Psoas muscle (tissue), 7 donors: ENCODE measurements at regions not wholly inside any gene's neighbourhood (a gene's known extent, or its start where the extent isn't known, plus 50 kb on each side); places are given as distances from the start of the nearest gene placed in this dataset.

Source experiments
- ATAC-seq, 4 donors: fragments of 200-7000 bp; cut with Tn5 transposase; one replicate each; pipeline ENCODE4 v1.9.1; 2020; ENCODE audit warnings: moderate library complexity in 3 of 4, mild to moderate bottlenecking in 2 of 4
- DNase-seq, 2 donors: peaks; one replicate each; pipeline ENCODE4 v3.0.0-alpha.2; 2020
- H3K27ac ChIP-seq: fragments of 200-600 bp; one replicate; pipeline ENCODE4 v1.8.0; 2022
- H3K27me3 ChIP-seq, 3 donors: fragments of 200-600 bp in 1 of 3; one replicate each; pipeline versions ENCODE4 v1.6.1 to v1.8.0; 2013 to 2022; ENCODE audit warnings: low read length in 2 of 3, mild to moderate bottlenecking in 2 of 3, moderate library complexity in 1 of 3; ENCODE audit not compliant: insufficient read depth in 3 of 3
- H3K36me3 ChIP-seq, 2 donors: fragments of 200-600 bp in 1 of 2; one replicate each; pipeline versions ENCODE4 v1.6.1 to v1.8.0; 2013 to 2022; ENCODE audit warnings: low read depth in 1 of 2, mild to moderate bottlenecking in 1 of 2, moderate library complexity in 1 of 2; ENCODE audit not compliant: insufficient read depth in 1 of 2
- H3K4me1 ChIP-seq: fragments of 200-600 bp; one replicate; pipeline ENCODE4 v1.8.0; 2022
- H3K4me3 ChIP-seq: fragments of 200-600 bp; one replicate; pipeline ENCODE4 v1.8.0; 2022; ENCODE audit warnings: mild to moderate bottlenecking
- H3K9me3 ChIP-seq: fragments of 200-600 bp; one replicate; pipeline ENCODE4 v1.8.0; 2022
- WGBS, 3 donors: extraction: QIAGEN DNeasy Blood & Tissue Kit; methylation state at CpG; one replicate each; pipeline versions ENCODE4 v1.1.6 to v1.1.7; 2013; 5-methylcytosine and 5-hydroxymethylcytosine counted together
- intact Hi-C, 2 donors: fragments of 100-400 bp; cut with DNase I; formaldehyde crosslinking; loops; one replicate each; pipeline versions ENCODE4 v1.11.0 to v1.14.2; 2022
- TF ChIP-seq, protein P1 (sequence below): fragments of 200-600 bp; IDR thresholded peaks from one replicate; pipeline ENCODE4 v1.8.0; 2022; ENCODE audit warnings: antibody characterized with exemption
- donor health status: healthy with polysubstance abuse.
- donor health status: DM: no; HTN: no; CAD: no; lungs with moderate emphysema.
- donor health status: Bipolar disorder and iron deficiency.
- donor health status: healthy.
- donor health status: DM: yes; HTN: yes; CAD: no.
- donor health status: DM: no; HTN: no; CAD: no.
- donor health status: DM: yes; HTN: yes; CAD: no.

DNA sequence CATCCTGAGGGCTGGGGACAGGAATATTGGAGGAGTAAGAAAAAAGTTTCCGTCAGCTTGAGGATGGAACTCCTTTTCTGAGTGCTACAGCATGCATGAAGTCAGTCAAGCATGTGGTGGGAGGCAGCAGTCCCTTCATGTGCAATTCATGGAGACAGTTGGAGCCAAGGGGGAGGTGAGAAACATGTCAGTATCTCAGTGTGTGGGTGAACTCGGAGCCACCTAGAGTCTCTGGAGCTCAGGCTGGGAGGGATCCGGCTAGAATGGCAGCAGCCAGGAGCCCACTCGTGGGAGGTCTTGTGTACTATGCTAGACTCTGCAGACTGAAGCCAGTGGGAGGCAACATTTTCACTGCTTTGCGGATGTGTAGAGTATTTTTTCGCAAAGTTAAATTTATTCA, 60.3 kb downstream of the AVPR1A start:
- DNase-seq = no peak
- ATAC-seq = no peak
- Histone ChIP-seq H3K4me1 (no peaks in the 10 kb centered on the region), H3K4me3 (no peak overlapping the region), H3K9me3 (no peaks in the 10 kb centered on the region), H3K27me3 (no peaks in the 10 kb centered on the region), H3K27ac (no peak overlapping the region), H3K36me3 (no peaks in the 10 kb centered on the region)
- 74 to 80% (median 78%) methylated on average over 6 of the region's 6 CpGs for WGBS, 3 donors
- intact Hi-C loops = no loop called here
- TF ChIP-seq, protein P1, sequence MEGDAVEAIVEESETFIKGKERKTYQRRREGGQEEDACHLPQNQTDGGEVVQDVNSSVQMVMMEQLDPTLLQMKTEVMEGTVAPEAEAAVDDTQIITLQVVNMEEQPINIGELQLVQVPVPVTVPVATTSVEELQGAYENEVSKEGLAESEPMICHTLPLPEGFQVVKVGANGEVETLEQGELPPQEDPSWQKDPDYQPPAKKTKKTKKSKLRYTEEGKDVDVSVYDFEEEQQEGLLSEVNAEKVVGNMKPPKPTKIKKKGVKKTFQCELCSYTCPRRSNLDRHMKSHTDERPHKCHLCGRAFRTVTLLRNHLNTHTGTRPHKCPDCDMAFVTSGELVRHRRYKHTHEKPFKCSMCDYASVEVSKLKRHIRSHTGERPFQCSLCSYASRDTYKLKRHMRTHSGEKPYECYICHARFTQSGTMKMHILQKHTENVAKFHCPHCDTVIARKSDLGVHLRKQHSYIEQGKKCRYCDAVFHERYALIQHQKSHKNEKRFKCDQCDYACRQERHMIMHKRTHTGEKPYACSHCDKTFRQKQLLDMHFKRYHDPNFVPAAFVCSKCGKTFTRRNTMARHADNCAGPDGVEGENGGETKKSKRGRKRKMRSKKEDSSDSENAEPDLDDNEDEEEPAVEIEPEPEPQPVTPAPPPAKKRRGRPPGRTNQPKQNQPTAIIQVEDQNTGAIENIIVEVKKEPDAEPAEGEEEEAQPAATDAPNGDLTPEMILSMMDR = no peak

DNA sequence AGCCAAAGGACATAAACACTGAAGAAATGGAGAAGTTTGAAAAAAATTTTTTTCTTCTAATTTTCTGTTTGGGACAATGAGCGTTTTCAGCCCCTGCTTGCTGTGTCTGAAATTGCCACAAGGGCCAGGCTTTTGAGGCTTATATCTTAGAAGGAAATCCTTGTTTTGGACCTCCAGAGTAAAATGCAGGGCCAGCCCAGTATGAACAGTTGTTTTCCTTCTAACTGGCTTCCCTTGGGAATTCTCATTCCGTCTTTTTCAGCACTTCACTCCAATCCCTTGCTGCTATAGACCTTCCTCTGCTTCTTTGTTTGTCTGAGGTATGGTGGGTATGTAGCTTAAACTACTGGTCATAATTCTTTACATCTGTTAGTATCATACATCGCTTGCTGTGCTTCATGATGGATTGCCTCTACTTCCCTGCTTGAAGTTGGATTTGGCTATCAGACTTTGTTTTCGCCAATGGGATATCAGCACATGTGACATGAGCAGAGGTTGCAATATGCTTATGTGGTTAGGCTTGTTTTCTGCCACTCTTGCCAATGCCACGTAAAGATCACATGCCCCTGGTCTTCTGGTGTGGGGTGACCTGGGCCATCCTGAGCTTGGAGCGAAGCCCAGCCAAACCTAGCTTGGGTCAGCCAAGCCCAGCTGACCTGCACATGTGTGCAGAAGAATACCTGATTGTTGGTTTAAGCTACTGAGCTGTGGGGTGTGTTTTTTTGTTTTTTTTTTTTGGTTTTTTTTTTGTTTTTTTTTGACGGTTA, 64.7 kb downstream of the AVPR1A start:
- 72% methylated on average over 7 of the region's 7 CpGs for WGBS, 3 donors
- no peaks in the 10 kb centered on the region for H3K4me1 ChIP-seq
- H3K4me3 ChIP-seq = no peak overlapping the region
- H3K36me3 ChIP-seq = no peaks in the 10 kb centered on the region
- ATAC-seq (no peak), DNase-seq (no peak)
- no peak overlapping the region for H3K27ac ChIP-seq
- intact Hi-C loops = no loop called here
- no peaks in the 10 kb centered on the region for H3K27me3 ChIP-seq
- H3K9me3 ChIP-seq = no peaks in the 10 kb centered on the region
- TF ChIP-seq, protein P1 = no peak

DNA sequence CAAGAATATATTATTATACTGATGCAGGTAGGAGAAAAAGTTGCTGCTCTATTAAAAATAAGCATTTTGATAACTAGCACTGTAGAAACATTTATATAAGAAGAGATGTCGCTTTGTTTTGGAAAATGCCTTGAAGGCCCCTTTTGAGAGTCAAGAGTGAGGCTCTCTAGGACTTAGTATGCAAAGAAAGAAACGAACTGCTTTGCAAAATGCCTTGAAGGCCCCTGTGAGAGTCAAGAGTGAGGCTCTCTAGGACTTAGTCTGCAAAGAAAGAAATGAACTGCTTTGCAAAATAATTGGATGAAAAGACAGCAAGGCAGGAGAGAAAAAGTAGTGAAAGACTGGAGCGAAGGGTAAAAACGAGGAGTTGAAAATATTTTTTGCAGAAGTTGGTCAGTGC, 65.9 kb downstream of the AVPR1A start:
- ATAC-seq (no peak), DNase-seq (no peak)
- TF ChIP-seq, protein P1 = no peak
- Histone ChIP-seq H3K4me3 (no peak overlapping the region), H3K4me1 (no peaks in the 10 kb centered on the region), H3K36me3 (no peaks in the 10 kb centered on the region), H3K27me3 (no peaks in the 10 kb centered on the region), H3K9me3 (no peaks in the 10 kb centered on the region), H3K27ac (no peak overlapping the region)
- intact Hi-C loops = no loop called here
- 63 to 76% (median 66%) methylated on average over 4 of the region's 4 CpGs for WGBS, 3 donors

DNA sequence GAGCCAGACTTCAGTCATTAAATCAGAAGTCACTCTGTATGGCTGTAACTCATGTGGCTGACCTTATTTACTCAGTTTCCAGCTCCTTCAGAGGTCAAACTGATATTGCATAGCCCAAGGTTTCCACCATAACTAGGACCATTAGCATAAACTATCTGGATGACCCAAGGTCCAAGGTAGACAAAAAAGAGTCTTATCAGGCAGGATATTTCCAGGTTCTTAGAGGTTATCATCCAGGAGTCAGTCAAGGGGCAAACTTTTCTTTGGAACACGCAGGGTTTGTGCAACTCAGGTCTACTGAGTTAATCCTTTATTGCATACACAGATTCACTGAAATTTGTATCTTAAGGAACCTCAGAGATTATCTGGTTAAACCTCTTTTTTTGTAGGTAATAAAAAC, 66.5 kb downstream of the AVPR1A start:
- H3K27me3 ChIP-seq = no peaks in the 10 kb centered on the region
- H3K36me3 ChIP-seq = no peaks in the 10 kb centered on the region
- no peaks in the 10 kb centered on the region for H3K9me3 ChIP-seq
- ATAC-seq (no peak), DNase-seq (no peak)
- H3K4me3 ChIP-seq = no peak overlapping the region
- no peak overlapping the region for H3K27ac ChIP-seq
- intact Hi-C loops = no loop called here
- TF ChIP-seq, protein P1 = no peak
- no peaks in the 10 kb centered on the region for H3K4me1 ChIP-seq
- WGBS, 3 donors = 78 to 92% (median 91%) methylated on average over 1 of the region's 1 CpG

DNA sequence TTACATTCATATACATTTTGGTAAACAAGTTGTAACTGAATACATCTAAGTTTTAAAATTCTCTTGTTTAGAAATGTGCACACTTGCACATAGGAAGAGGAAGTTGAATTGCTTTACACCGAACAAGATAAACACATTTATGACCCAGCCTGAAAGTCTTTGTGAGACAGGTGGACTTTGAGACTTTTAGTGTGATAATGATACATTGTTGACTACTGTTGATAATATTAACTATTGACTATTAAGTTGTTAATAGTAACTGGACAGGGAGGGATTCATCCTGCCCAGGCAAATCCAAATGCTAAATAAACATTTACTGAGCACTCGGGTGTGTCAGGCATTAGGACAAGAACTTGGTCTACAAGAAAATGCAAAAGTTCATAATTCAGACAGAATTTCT, 68.0 kb downstream of the AVPR1A start:
- H3K4me3 ChIP-seq = no peak overlapping the region
- no peaks in the 10 kb centered on the region for H3K4me1 ChIP-seq
- DNase-seq (no peak), ATAC-seq (no peak)
- no peaks in the 10 kb centered on the region for H3K9me3 ChIP-seq
- intact Hi-C loops = no loop called here
- H3K27ac ChIP-seq = no peak overlapping the region
- no peaks in the 10 kb centered on the region for H3K27me3 ChIP-seq
- 80 to 90% (median 86%) methylated on average over 2 of the region's 2 CpGs for WGBS, 3 donors
- no peaks in the 10 kb centered on the region for H3K36me3 ChIP-seq
- TF ChIP-seq, protein P1 = no peak
